HG03378 (cell line): ENCODE measurements at regions not wholly inside any gene's neighbourhood (a gene's known extent, or its start where the extent isn't known, plus 50 kb on each side); places are given as distances from the start of the nearest gene placed in this dataset.
A peak's percentile ranks its signal among the peaks of the same experiment; 100 is the strongest.
"Not testable (repeated sequence)": the region's sequence is repeated elsewhere in the genome, so short reads cannot be mapped to it uniquely, and the experiment has no call there.

ENCODE experiments used
- ATAC-seq: cut with Tn5 transposase; IDR thresholded peaks from one replicate; pipeline ENCODE4 v1.9.1; 2021; ENCODE audit warnings: mild to moderate bottlenecking, moderate library complexity; ENCODE audit not compliant: unreplicated experiment

- ATAC-seq = peak; percentile 74
These were observed 427.5 kb downstream of the VGLL3 start for GRCh38 chr3:86563400-86563970.

- ATAC-seq = no peak
These were observed 428.9 kb downstream of the VGLL3 start for GRCh38 chr3:86562090-86562489.

- ATAC-seq = no peak
These were observed 429.7 kb downstream of the VGLL3 start for GRCh38 chr3:86561215-86561614.

GRCh38 chr3:86554383-86554782, 436.6 kb downstream of the VGLL3 start:
- no peak for ATAC-seq

GRCh38 chr3:86547692-86548091, 443.3 kb downstream of the VGLL3 start:
- ATAC-seq = no peak

GRCh38 chr3:86537171-86537570, 453.8 kb downstream of the VGLL3 start:
- ATAC-seq = no peak

- no peak for ATAC-seq
These were observed 471.1 kb downstream of the VGLL3 start for GRCh38 chr3:86519819-86520218.

- no peak for ATAC-seq
These were observed 509.3 kb downstream of the VGLL3 start for GRCh38 chr3:86481636-86482035.

- no peak for ATAC-seq
These were observed 509.9 kb downstream of the VGLL3 start for GRCh38 chr3:86481031-86481430.

- ATAC-seq = no peak
These were observed 526.8 kb downstream of the VGLL3 start for GRCh38 chr3:86464180-86464579.

GRCh38 chr3:86451749-86452148, 539.2 kb downstream of the VGLL3 start:
- ATAC-seq = no peak

GRCh38 chr3:86438544-86438943, 552.4 kb downstream of the VGLL3 start:
- no peak for ATAC-seq

- no peak for ATAC-seq
These were observed 563.6 kb downstream of the VGLL3 start for GRCh38 chr3:86427343-86427742.

GRCh38 chr3:86420990-86421739, 569.8 kb downstream of the VGLL3 start:
- ATAC-seq = no peak

GRCh38 chr3:86418861-86419260, 572.1 kb downstream of the VGLL3 start:
- no peak for ATAC-seq

GRCh38 chr3:86416334-86416733, 574.6 kb downstream of the VGLL3 start:
- ATAC-seq = no peak

GRCh38 chr3:86413645-86414044, 577.3 kb downstream of the VGLL3 start:
- ATAC-seq = no peak

- ATAC-seq = no peak
These were observed 580.4 kb downstream of the VGLL3 start for GRCh38 chr3:86410587-86410986.

GRCh38 chr3:86389759-86390158, 601.2 kb downstream of the VGLL3 start:
- ATAC-seq = not testable (repeated sequence)

- no peak for ATAC-seq
These were observed 602.1 kb downstream of the VGLL3 start for GRCh38 chr3:86388820-86389219.

- no peak for ATAC-seq
These were observed 608.4 kb downstream of the VGLL3 start for GRCh38 chr3:86382556-86382955.

- ATAC-seq = no peak
These were observed 609.7 kb downstream of the VGLL3 start for GRCh38 chr3:86381247-86381646.

- ATAC-seq = no peak
These were observed 611.7 kb downstream of the VGLL3 start for GRCh38 chr3:86379280-86379679.
